ENCODE measurements at regions not wholly inside any gene's neighbourhood (a gene's known extent, or its start where the extent isn't known, plus 50 kb on each side); places are given as distances from the start of the nearest gene placed in this dataset.

DNA sequence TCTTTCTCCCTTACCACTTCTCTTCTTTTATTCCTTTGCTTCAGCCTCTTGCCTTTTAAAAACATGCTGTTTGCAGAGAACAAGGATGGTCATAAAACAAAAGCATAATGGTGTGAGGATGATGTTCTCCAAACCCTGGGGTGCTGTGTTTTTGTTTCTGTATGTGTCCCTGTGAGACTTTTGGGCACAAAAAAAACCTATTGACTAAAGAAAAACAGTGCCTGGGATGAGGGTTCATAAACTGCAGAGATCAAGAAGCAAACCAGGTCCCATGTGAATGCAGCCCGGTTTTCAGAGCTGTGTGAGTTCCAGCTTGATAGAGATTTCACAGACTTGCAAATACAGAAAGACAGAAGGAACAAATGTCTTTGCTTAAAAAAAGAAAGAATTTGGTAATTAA is 148.6 kb upstream of the CPSF6 start:
- POLR2A ChIA-PET, result no interaction called here

DNA sequence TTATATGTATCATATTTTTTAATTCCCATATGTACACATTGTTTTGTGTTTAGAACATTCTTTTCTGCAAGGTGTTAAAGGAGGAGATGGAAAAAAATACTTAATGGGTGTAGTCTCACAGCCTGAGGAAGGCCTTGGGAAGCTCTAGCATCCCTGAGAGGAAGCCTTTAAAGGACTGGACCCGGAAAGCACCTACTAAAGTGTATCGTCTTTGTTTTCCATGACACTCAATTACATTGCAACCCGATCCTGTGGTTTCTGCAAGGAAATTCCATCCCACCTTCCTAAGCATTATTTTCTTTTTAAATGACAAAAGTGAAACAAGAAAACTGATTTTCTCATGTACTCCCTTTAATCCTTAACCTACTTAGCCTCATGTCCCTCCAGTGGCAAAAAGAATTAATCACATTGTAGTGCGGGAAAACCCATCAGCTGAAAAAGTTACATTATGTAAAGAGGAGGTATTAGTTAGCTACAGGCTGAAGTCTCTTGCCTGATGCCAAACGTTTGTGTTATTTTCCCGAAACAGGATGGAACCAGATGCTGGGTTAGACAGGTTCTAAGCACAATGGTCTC is 147.8 kb upstream of the CPSF6 start:
- ChIA-PET POLR2A (no interaction called here), CTCF (no interaction called here)

More for the DNA sequence above, 148.6 kb upstream of the CPSF6 start:
- CTCF ChIA-PET, result no interaction called here

DNA sequence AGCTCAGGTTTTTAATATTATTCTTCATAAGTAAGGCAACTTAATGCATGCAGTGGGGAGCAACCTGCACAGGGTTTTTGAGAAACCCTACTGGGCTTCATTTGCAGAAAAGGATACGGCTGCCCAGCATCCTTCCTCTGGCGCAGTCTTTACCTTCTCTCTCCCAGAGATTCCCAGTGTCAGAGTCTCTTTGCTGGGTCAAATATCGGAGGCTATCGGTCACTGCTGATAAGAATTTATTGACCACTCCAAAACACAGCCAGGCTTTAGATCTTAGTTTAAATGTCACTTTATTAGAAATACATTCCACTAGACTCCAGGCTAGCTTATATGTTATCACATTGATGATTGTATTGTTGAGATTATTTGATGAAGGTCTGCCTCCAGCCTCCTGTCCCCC is 147.2 kb upstream of the CPSF6 start:
- ChIA-PET CTCF (no interaction called here), POLR2A (no interaction called here)

DNA sequence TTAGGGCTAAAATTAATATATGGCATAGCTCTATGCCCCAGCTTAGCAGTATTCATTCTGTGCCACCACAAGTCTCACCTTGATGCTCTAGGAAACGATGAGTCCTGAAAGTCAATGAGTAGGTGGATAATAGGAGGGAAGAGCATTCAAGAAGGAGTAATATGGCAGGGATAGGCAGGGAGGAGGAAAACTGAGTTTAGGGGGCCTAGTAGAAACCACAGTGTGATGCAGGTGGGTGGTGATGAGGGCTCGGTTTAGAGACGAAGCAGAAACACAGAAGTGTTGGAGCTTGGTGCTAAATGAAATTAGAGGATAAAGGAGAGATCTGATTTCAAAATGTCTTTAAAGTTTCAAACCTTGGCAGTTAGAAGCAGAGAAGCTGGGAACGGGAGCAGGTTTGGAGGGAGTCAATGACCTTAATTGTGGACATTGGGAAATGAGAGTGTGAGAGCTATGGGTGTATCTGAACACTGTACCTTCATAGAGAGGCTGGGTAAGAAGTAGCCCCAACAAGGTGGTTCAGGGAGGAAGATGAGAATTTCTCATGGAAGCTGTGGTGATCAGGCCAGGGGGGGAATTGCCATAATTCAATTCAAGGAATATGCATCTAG is 144.7 kb upstream of the CPSF6 start:
- ChIA-PET POLR2A (interaction anchor here (0.5 kb wide), 1 partner anchor 171 kb away, joined by 10 read pairs; no protein-coding TSS in a partner anchor), CTCF (no interaction called here)

DNA sequence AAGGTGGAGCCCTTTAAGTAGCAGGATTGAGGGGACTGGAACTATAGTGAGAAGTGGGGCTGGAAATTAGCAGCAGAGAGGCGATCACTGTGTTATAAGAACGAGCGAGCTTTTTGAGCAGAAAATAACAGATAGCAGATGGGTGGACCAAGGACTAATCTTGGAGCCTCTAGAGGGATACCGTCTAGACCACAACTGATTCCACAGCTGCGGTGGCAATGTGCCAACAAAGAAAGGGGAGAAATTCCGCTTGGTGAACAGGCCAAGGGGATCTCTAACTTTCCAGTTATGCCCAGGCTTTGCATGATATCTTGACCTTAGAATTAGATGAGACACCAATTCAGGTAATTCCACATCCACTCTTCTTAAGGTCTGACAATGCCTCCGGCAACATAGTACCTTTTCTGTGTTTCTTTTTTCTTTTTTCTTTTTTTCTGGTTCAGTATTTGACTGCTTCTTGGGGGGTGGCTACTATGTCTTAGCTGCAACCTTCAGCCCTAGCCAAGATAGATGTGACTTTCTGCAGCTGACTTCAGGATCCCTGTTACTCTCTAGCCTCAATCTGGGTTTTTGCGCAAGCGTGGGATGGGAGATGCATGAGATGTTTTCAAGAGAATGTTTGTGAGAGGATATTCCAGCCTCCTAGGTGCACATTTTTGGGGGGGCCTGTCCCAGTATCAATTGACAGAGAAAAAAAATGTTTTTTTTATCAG is 143.4 kb upstream of the CPSF6 start:
- POLR2A ChIA-PET, result no interaction called here
- CTCF ChIA-PET, result no interaction called here

DNA sequence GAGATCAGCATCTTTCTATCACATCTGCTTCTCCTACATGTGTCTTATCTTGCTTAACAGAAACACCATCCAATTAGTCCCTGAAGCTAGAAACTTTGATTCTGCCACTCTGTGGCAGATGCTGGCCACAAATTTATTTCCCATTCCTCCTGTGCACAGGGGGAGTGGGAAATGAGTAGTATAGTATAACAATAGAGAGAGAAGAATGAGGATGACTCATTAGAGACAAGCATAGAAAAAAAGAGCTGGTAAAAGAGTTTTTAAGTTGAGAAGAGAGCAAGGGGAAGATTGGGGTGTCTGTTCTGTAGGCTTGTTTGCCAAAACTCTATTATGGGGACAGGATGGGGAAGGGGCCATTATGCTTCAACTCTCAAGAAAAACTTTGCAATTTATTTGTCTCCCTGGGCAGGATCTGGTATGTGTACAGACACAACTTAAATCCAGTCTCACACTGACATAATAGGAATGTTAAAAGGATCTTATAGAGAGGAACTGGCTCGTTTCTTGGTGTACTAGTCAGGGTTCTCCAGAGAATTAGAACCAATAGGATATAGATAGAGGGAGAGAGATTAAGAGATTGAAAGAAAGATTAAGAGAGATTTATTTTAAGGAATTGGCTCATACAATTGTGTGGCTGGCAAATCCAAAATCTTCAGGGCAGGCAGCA is 142.6 kb upstream of the CPSF6 start:
- CTCF ChIA-PET, result no interaction called here
- POLR2A ChIA-PET, result no interaction called here

DNA sequence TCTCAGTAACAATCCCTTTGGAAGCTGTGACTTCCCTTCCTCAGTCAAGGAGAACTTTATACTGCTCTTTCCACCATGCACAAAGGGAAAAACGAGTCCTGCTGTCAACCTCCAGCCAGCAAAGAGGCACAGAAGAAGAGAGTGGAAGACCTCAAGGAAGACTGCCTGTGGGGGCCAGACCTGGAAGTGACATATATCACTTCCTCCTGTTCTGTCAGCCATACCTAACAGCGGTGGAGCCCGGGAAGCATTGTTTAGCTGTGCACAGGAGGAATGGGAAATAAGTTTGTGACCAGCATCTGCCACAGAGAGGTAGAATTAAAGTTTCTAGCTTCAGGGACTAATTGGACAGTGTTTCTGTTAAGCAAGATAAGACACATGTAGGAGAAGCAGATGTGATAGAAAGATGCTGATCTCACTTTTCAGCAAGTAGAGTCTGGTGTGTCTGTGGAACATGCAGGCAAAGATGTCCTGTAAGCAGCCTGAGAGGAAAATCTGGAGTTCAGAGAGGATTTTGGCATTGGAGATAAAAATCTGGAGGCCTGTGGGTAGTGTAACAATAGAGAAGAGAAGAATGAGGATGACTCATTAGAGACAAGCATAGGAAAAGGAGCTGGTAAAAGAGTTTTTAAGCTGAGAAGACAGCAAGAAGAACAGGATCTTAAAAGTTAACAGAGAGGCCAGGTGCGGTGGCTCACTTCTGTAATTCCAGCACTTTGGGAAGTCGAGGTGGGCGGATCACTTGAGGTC is 141.6 kb upstream of the CPSF6 start:
- CTCF ChIA-PET, result no interaction called here
- POLR2A ChIA-PET, result no interaction called here

DNA sequence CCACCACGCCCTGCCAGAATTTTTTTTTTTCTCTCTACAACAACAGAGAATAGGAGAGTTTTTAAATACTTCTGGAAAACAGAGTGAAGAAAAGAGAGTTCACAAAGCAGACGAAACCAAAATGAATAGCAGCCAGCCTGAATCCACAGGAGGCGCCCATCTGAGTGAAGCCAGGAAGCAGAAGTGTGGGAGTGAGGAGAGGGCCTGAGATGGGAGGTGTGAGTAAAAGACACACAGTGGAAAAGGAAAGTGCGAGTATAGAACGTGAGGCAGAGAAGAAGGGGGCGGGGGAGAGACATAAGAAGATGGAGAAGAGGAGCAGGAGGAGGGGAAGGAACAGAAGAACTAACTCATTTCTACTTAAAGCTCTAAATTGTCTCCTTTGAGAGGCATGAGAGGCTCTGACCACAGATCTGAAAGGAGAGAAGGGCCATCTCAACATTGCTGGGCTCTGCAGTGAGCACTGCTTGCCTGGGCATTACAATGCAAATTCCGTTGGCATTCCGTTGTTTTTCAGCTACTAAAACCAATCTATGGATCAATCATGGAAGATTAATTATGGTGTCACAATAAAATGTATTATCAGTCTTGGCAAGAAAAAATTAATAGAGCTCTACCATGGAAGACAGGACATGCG is 140.1 kb upstream of the CPSF6 start:
- CTCF ChIA-PET, result no interaction called here
- POLR2A ChIA-PET, result no interaction called here

DNA sequence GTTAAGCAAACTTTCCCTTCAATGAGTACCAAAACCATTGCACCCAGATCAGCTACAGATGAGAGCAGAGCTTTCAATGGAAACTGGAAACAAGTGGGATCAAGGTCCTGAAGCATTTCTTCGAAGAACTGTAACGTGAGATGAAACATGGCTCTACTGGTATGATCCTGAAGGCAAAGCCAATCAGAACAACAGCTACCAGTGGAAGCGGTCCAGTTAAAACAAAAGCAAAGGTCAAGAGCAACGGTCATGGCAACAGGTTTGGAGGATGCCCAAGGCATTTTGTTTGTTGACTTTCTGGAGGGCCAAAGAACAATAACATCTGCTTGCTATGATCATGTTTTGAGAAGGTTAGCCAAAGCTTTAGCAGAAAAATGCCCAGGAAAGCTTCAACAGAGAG is 137.9 kb upstream of the CPSF6 start:
- ChIA-PET POLR2A (no interaction called here), CTCF (no interaction called here)

DNA sequence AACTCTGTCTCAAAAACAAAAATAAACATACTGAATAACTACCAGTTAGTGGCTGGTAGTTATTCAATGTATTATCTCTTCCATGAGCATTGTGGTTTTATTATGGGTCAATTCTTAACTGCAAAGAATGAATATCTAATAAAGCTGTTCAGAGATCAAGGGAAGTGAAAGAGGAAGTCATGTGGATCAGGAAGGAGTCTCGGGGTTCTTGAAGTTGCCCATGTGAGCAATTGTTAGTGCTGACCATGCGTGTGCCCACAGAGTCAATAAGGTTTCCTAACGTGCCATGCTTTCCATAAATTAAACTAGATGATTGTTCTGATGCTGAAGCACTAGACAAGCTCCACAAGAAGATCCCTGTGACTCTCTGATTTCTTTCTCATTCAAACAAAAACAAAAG is 136.5 kb upstream of the CPSF6 start:
- CTCF ChIA-PET, result interaction anchor here (0.7 kb wide), 1 partner anchor 240 kb away, joined by 3 read pairs; no protein-coding TSS in a partner anchor
- POLR2A ChIA-PET, result interaction anchor here (0.7 kb wide), 1 partner anchor 71 kb away, joined by 8 read pairs; no protein-coding TSS in a partner anchor

DNA sequence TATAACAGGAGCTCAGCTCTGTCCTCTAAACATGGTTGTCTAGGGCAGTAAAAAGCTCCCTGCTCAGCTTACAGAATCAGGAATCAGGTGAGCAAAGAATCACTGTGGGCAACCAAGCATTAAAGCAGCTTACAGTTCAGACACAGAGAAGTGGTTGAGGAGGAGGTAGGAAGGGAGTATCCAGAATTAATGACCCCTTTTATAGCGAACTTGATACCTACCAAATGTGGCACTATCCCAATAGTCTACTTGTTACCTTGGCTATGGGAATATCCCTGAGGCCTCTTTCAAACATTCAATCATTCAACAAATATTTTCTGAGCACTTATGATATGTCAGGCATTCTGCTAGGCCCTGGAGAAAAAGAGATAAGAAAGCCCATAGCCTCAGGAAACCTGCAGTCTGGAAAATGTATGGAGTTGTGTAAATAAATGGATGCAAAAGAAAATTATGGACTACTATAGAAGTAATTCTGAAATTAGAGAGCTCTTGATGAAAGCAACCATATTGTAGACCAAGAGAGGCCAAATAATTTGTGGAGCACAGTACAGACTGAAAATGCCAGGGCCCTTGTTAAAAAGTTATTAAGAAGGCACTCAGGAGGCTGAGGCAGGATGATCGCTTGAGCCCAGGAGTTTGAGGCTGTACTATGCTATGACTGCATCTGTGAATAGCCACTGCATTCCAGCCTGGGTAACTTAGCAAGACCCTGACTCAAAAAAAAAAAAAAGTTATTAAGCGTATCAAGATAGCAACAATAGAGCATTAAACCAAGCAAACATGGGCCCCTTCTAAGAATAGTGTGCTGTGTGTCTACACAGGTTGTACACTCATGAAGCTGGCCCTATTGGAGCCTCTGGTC is 134.0 kb upstream of the CPSF6 start:
- POLR2A ChIA-PET, result no interaction called here
- CTCF ChIA-PET, result no interaction called here

DNA sequence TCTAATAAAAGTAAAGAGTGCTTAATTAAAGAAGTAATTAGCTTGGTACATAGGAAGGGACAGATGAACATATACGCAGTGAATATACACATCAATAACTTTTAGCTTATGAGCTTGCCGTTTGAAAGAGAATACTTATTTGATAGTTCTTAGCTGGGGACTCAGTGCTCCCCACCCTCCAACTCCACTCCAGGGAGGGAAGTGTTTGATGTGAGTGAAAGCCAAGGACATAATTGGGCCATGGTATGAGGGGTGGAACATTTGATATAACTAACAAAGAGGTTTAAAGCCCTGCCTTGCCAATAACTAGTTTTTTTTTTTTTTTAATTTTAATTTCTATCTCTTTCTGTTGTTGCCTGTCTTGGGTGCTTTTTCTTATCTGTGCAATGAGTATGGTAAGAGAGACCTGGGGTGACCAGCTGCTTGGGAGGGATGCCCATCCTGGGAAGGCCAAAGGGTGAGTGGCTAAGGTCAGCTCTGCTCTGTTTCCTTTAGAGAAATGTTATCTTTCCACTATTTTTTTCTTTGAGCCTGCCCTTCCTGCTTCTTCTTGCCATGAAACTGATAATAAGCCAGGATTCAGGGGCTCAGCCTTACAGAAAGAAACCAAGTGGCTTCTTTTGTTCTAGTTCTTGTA is 132.8 kb upstream of the CPSF6 start:
- ChIA-PET CTCF (interaction anchor here (0.7 kb wide), 1 partner anchor 120 kb away, joined by 3 read pairs; no protein-coding TSS in a partner anchor), POLR2A (no interaction called here)

DNA sequence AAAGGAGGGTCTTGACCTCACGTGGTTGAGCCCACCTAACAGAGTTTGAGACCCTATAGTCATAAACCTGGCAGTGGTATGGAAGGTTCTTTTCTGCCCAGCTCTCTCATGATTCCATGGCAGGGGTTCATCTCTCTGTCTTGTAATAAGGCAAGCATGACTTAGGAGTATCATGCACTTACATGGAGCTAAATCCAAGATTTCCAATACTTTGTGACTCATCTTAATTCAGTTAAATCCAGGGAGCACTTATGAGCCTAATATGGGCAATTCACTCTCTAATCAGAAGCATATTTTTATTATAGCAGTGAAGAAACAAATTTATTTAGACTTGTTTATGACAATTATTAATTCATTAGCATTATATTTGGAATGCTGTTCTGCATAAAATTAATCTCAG is 131.8 kb upstream of the CPSF6 start:
- ChIA-PET POLR2A (no interaction called here), CTCF (no interaction called here)

DNA sequence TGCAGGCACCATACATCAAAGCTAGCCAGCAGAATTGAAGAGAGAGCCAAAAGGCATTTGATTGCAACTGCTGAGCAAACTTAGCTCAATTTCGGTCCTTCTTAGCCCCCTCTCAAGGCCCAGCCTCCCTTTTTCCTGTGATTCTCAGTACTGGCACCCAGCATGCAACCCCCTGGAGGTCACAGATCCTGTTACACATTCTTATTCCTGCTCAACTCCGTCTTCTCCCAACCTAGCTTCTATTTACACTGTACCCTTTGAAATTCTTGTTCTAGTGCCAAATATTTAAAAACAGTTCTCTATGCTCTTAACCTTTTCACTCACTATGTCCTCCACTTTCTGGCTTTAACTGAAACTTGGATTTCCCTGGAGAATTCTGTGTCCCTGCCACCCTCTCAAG is 131.3 kb upstream of the CPSF6 start:
- CTCF ChIA-PET, result no interaction called here
- POLR2A ChIA-PET, result no interaction called here

DNA sequence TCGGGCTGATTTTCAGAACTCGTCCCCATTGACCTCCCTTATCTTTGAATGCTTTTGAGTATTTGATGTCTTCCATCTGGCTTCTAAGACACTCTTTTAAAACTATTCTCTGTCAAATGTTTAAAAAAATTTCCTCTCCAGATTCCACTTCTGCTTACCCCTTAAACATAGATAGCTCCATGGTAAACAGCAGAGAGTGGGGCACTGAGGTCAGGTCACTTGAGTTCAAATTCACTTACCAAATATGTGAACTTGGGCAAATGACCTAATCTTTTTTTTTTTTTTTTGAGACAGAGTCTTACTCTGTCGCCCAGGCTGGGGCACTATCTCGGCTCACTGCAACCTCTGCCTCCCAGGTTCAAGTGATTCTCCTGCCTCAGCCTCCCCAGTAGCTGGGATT is 126.8 kb upstream of the CPSF6 start:
- ChIA-PET CTCF (no interaction called here), POLR2A (no interaction called here)

DNA sequence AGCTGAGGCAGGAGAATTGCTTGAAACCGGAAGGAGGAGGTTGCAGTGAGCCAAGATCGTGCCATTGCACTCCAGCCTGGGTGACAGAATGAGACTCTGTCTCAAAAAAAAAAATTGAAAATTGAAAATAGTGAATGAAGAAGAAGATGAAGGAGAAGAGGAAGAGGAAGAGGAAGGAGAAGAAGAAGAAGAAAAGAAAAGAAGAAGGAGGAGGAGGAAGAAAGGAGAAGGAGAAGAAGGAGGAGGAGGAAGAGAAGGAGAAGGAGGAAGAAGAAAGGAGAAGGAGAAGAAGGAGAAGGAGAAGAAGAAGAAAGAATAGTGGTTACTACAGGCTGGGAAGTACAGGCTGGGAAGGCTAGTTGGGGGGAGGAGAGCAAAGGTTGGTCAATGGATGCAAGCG is 124.3 kb upstream of the CPSF6 start:
- POLR2A ChIA-PET, result no interaction called here
- CTCF ChIA-PET, result no interaction called here

DNA sequence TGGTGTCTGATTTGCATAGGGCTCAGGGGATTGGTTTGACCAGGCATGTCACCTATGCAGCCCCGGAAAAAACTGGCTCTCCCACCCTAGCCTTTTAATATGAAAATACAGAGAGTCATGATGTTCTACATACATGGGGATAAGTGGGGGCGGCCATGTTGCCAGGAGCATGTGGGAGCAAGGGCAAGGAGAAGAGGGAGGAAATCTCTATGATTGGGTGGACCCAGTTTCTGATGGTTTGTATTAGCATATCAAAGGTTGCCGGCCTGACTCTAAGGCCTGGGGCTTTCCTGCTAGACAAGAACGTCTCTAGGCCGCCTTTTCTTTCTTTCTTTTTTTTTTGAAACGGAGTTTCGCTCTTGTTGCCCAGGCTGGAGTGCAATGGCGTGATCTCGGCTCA is 123.4 kb upstream of the CPSF6 start:
- POLR2A ChIA-PET, result no interaction called here

DNA sequence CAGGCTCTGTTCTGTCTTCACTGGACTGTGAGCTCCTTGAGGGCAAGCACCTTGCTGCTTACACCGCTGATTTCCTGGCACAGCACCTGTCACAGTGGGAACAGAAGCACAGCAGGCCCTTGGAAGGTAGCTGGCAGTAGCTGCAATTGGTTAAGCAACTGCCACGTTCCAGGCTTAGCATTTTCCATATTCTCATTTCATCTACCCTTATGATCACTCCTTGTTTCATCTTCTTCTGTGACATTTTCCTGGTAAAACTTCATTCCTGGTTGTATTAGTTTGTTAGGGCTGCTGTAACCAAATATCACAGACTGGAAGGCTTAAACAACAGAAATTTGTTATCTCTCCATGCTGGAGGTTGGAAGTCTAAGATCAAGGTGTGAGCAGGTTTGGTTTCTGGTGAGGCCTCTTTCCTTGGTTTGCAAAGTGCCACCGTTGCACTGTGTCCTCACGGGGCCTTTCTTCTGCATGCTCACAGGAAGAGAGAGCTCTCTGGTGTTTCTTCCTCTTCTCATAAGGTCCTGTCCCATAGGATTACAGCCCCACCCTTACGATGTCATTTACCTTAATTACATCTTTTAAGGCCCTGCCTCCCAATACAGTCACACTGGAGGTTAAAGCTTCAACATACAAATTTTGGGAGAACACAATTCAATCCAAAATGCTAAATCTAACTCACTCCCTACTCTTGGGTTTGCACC is 121.7 kb upstream of the CPSF6 start:
- CTCF ChIA-PET, result no interaction called here
- POLR2A ChIA-PET, result no interaction called here

More for the DNA sequence above, 123.4 kb upstream of the CPSF6 start:
- CTCF ChIA-PET, result no interaction called here

Data from activated CD8-positive, alpha-beta memory T cell treated with anti-CD3 and anti-CD28 coated beads for 36 hours (primary cell).